Calu3 (cell line): ENCODE measurements at regions not wholly inside any gene's neighbourhood (a gene's known extent, or its start where the extent isn't known, plus 50 kb on each side); places are given as distances from the start of the nearest gene placed in this dataset.

Source experiments
- BruUV-seq: library from RNA; stranded (reverse); fragments of 400-500 nt; replicated peaks from 2 replicates; lab custom pipeline; 2021; lab: Mats Ljungman, UMichigan
- CTCF ChIA-PET: fragments of 300-600 bp; sonication (Branson Sonifier 250); formaldehyde crosslinking; loops from one replicate; lab custom pipeline; 2022; ENCODE audit warnings: antibody characterized with exemption; lab: Charles Lee
- DNase-seq: peaks from one replicate; pipeline ENCODE4 v3.0.0; 2022
- H3K27ac Mint-ChIP-seq: one replicate; pipeline ENCODE4 v1.8.0; 2022; ENCODE audit warnings: mixed read lengths; ENCODE audit not compliant: unreplicated experiment
- H3K27me3 Mint-ChIP-seq: one replicate; pipeline ENCODE4 v1.8.0; 2022; ENCODE audit warnings: mixed read lengths; ENCODE audit not compliant: unreplicated experiment
- H3K36me3 Mint-ChIP-seq: one replicate; pipeline ENCODE4 v1.8.0; 2022; ENCODE audit warnings: mild to moderate bottlenecking, moderate library complexity, mixed read lengths; ENCODE audit not compliant: insufficient read depth, unreplicated experiment
- H3K4me1 Mint-ChIP-seq: one replicate; pipeline ENCODE4 v1.8.0; 2022; ENCODE audit warnings: mild to moderate bottlenecking, low read depth, mixed read lengths; ENCODE audit not compliant: unreplicated experiment
- H3K4me3 Mint-ChIP-seq: one replicate; pipeline ENCODE4 v1.8.0; 2022; ENCODE audit warnings: mild to moderate bottlenecking, low read depth, moderate library complexity, mixed read lengths; ENCODE audit not compliant: unreplicated experiment
- H3K9me3 Mint-ChIP-seq: one replicate; pipeline ENCODE4 v1.8.0; 2022; ENCODE audit warnings: low read depth, mixed read lengths; ENCODE audit not compliant: unreplicated experiment
- CTCF ChIP-seq: fragments of 200-600 bp; IDR thresholded peaks from one replicate; pipeline ENCODE4 v1.8.0; 2022; ENCODE audit warnings: antibody characterized with exemption; ENCODE audit not compliant: unreplicated experiment
- intact Hi-C: fragments of 100-400 bp; cut with micrococcal nuclease; formaldehyde crosslinking; loops from one replicate; pipeline ENCODE4 v1.10.0; 2022; ENCODE audit not compliant: unreplicated experiment

- H3K36me3 Mint-ChIP-seq, result no peaks in the 10 kb centered on the region
- H3K27me3 Mint-ChIP-seq, result no peaks in the 10 kb centered on the region
- no TSS peak for BruUV-seq
- no peak for DNase-seq
- no peak overlapping the region for H3K27ac Mint-ChIP-seq
- peaks cover 10% of the 10 kb centered on the region for H3K9me3 Mint-ChIP-seq
- no peaks in the 10 kb centered on the region for H3K4me1 Mint-ChIP-seq
- CTCF ChIA-PET, result no interaction called here
- intact Hi-C loops, result no loop called here
- H3K4me3 Mint-ChIP-seq, result no peak overlapping the region
- no peak for TF ChIP-seq CTCF
Observed at GRCh38 chr4:18961879-18962278, 940.3 kb upstream of the LCORL start.

- Mint-ChIP-seq H3K4me1 (no peaks in the 10 kb centered on the region), H3K27me3 (no peaks in the 10 kb centered on the region), H3K27ac (no peak overlapping the region), H3K9me3 (peaks cover 10% of the 10 kb centered on the region), H3K36me3 (no peaks in the 10 kb centered on the region), H3K4me3 (no peak overlapping the region)
- intact Hi-C loops, result no loop called here
- no peak for DNase-seq
- CTCF ChIA-PET, result no interaction called here
- no peak for TF ChIP-seq CTCF
- no TSS peak for BruUV-seq
Observed at GRCh38 chr4:18961266-18961665, 939.7 kb upstream of the LCORL start.

- no peak for TF ChIP-seq CTCF
- CTCF ChIA-PET, result no interaction called here
- Mint-ChIP-seq H3K36me3 (no peaks in the 10 kb centered on the region), H3K4me3 (no peak overlapping the region), H3K27me3 (no peaks in the 10 kb centered on the region), H3K27ac (no peak overlapping the region), H3K4me1 (no peaks in the 10 kb centered on the region), H3K9me3 (peaks cover 13% of the 10 kb centered on the region)
- no TSS peak for BruUV-seq
- intact Hi-C loops, result no loop called here
- DNase-seq, result no peak
Observed at GRCh38 chr4:18957716-18958115, 936.2 kb upstream of the LCORL start.

- Mint-ChIP-seq H3K27ac (no peak overlapping the region), H3K9me3 (peaks cover 5% of the 10 kb centered on the region), H3K36me3 (no peaks in the 10 kb centered on the region), H3K4me1 (no peaks in the 10 kb centered on the region), H3K27me3 (no peaks in the 10 kb centered on the region), H3K4me3 (no peak overlapping the region)
- intact Hi-C loops, result no loop called here
- no TSS peak for BruUV-seq
- DNase-seq, result no peak
- TF ChIP-seq CTCF, result no peak
- CTCF ChIA-PET, result interaction anchor here (0.6 kb wide), 1 partner anchor 18 kb away, joined by 3 read pairs; no protein-coding TSS in a partner anchor
Observed at GRCh38 chr4:18954538-18954937, 933.0 kb upstream of the LCORL start.
